Type B pancreatic cell (in vitro differentiated cells): ENCODE measurements at regions not wholly inside any gene's neighbourhood (a gene's known extent, or its start where the extent isn't known, plus 50 kb on each side); places are given as distances from the start of the nearest gene placed in this dataset.

ENCODE experiments used
- DNase-seq: peaks from one replicate; pipeline ENCODE4 v3.0.0; 2021; ENCODE audit warnings: mixed read lengths; ENCODE audit not compliant: unreplicated experiment; ENCODE audit errors: extremely low spot score
- H3K27ac Mint-ChIP-seq: 2 replicates; pipeline ENCODE4 v1.8.0; 2021; ENCODE audit warnings: mild to moderate bottlenecking, mixed read lengths
- H3K27me3 Mint-ChIP-seq: 2 replicates; pipeline ENCODE4 v1.8.0; 2021; ENCODE audit warnings: mixed read lengths
- H3K36me3 Mint-ChIP-seq: 2 replicates; pipeline ENCODE4 v1.8.0; 2021; ENCODE audit warnings: mixed read lengths
- H3K4me1 Mint-ChIP-seq: one replicate; pipeline ENCODE4 v1.8.0; 2021; ENCODE audit warnings: mixed read lengths; ENCODE audit not compliant: unreplicated experiment
- H3K4me3 Mint-ChIP-seq: 2 replicates; pipeline ENCODE4 v1.8.0; 2021; ENCODE audit warnings: mild to moderate bottlenecking, mixed read lengths
- H3K9me3 Mint-ChIP-seq: 2 replicates; pipeline ENCODE4 v1.8.0; 2021; ENCODE audit warnings: mixed read lengths
- TF ChIP-seq, protein P1 (sequence below): fragments of 200-600 bp; sonication (generic); conservative IDR thresholded peaks from 2 replicates; pipeline ENCODE4 v1.5.0; 2021; ENCODE audit warnings: antibody characterized with exemption, mild to moderate bottlenecking

- TF ChIP-seq, protein P1, sequence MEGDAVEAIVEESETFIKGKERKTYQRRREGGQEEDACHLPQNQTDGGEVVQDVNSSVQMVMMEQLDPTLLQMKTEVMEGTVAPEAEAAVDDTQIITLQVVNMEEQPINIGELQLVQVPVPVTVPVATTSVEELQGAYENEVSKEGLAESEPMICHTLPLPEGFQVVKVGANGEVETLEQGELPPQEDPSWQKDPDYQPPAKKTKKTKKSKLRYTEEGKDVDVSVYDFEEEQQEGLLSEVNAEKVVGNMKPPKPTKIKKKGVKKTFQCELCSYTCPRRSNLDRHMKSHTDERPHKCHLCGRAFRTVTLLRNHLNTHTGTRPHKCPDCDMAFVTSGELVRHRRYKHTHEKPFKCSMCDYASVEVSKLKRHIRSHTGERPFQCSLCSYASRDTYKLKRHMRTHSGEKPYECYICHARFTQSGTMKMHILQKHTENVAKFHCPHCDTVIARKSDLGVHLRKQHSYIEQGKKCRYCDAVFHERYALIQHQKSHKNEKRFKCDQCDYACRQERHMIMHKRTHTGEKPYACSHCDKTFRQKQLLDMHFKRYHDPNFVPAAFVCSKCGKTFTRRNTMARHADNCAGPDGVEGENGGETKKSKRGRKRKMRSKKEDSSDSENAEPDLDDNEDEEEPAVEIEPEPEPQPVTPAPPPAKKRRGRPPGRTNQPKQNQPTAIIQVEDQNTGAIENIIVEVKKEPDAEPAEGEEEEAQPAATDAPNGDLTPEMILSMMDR = no peak
- no peak overlapping the region for H3K4me3 Mint-ChIP-seq
- no peaks in the 10 kb centered on the region for H3K4me1 Mint-ChIP-seq
- H3K9me3 Mint-ChIP-seq = peaks cover 11% of the 10 kb centered on the region
- DNase-seq = no peak
- peaks cover 7% of the 10 kb centered on the region for H3K27me3 Mint-ChIP-seq
- H3K27ac Mint-ChIP-seq = no peak overlapping the region
- H3K36me3 Mint-ChIP-seq = no peaks in the 10 kb centered on the region
Measured at GRCh38 chr14:97312910-97313309, 515.7 kb downstream of the VRK1 start.

GRCh38 chr14:97315790-97316189 lies 518.6 kb downstream of the VRK1 start:
- DNase-seq = no peak
- Mint-ChIP-seq H3K36me3 (no peaks in the 10 kb centered on the region), H3K27me3 (peaks cover 4% of the 10 kb centered on the region), H3K4me3 (no peak overlapping the region), H3K4me1 (no peaks in the 10 kb centered on the region), H3K27ac (no peak overlapping the region), H3K9me3 (peaks cover 6% of the 10 kb centered on the region)
- TF ChIP-seq, protein P1 = no peak

DNA sequence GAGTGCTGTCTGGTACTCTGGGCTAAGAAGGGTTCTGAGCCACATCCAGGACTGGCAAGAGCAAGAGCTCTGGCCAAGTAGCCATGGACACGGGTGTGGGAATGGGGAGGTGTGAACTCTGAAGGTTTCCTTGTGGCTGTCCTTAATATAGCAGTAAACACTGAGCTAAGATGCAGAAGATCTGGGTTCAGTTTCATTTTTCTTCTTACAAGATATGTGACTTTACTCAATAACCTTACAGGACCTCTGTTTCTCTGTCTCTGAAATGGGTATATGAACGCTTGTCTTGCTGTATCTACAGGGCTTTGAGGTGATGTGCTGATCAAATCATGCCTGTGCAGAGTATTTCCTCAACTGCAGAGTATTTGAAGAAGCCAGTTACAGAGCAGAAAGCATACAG lies 521.2 kb downstream of the VRK1 start:
- Mint-ChIP-seq H3K9me3 (peaks cover 3% of the 10 kb centered on the region), H3K27ac (no peak overlapping the region), H3K4me1 (no peaks in the 10 kb centered on the region), H3K27me3 (no peaks in the 10 kb centered on the region), H3K36me3 (no peaks in the 10 kb centered on the region), H3K4me3 (no peak overlapping the region)
- DNase-seq = no peak
- TF ChIP-seq, protein P1 = no peak

DNA sequence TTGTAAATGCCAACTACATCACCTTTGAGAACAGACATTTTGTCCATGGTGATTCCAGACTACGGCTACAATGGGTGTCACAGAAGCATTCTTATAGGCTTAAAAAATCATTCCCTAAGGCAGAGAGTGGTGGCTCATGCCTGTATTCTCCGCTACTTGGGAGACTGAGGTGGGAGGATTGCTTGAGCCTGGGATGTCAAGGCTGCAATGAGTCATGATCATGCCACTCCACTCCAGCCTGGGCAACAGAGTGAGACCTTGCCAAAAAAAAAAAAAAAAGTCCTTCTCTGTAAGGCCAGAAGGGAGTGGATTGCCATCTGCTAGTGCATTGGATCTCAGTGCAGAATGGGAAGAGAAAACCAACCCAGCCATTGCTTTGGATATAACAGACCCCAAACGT lies 522.5 kb downstream of the VRK1 start:
- Mint-ChIP-seq H3K4me1 (no peaks in the 10 kb centered on the region), H3K4me3 (no peak overlapping the region), H3K27ac (no peak overlapping the region), H3K9me3 (no peaks in the 10 kb centered on the region), H3K36me3 (no peaks in the 10 kb centered on the region), H3K27me3 (no peaks in the 10 kb centered on the region)
- TF ChIP-seq, protein P1 = no peak
- no peak for DNase-seq

DNA sequence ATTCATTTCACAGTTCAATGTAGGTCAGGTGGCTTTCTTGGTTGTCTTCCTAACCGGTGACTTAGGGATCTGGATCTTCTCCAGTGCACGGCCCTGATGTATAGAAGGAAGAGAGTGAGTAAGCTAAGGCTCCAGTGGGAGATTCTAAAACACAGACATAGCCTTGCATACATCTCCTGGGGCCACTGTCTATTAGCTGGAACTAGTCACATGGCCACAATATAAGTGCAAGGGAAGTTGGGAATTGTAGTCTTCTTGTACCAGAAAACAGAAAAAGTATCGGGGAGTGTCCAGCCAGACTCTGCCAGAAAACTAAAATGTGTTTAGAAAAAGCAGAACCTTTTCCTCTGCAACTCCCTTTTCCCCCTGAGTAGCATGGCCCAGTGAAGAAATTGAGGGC lies 531.6 kb downstream of the VRK1 start:
- H3K4me3 Mint-ChIP-seq = no peak overlapping the region
- H3K4me1 Mint-ChIP-seq = no peaks in the 10 kb centered on the region
- H3K27ac Mint-ChIP-seq = no peak overlapping the region
- no peak for DNase-seq
- H3K9me3 Mint-ChIP-seq = no peaks in the 10 kb centered on the region
- TF ChIP-seq, protein P1 = no peak
- no peaks in the 10 kb centered on the region for H3K36me3 Mint-ChIP-seq
- no peaks in the 10 kb centered on the region for H3K27me3 Mint-ChIP-seq

DNA sequence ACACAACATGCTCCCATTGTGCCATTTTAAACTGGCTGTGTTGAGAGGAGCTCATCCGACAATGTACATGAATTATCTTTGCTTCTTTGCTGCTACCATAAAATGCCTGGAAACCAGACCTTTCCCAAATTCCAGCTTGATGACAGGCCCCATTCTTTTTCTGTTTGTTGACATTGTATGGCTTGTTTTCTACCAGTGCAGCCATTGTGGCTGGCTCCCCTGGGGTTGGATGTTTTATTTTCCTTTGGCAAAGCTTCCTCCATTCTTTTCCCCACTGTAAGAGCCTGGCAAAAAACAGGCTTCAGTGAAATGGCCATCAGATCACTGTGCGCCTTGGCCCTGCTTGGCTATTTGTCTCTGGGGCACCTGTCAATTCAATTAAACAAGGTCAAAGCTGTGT lies 532.5 kb downstream of the VRK1 start:
- no peaks in the 10 kb centered on the region for H3K4me1 Mint-ChIP-seq

More for the DNA sequence above, 532.5 kb downstream of the VRK1 start:
- TF ChIP-seq, protein P1 = no peak
- no peak for DNase-seq
- Mint-ChIP-seq H3K36me3 (no peaks in the 10 kb centered on the region), H3K9me3 (no peaks in the 10 kb centered on the region), H3K27ac (no peak overlapping the region), H3K4me3 (no peak overlapping the region), H3K27me3 (no peaks in the 10 kb centered on the region)
